ENCODE measurements at regions not wholly inside any gene's neighbourhood (a gene's known extent, or its start where the extent isn't known, plus 50 kb on each side); places are given as distances from the start of the nearest gene placed in this dataset.

GRCh38 chr11:35083181-35083430 lies 55.9 kb upstream of the CD44 start:
- no peak for DNase-seq (ENCODE audit: low read depth in 1 of 2, low spot score in 1 of 2)
- in situ Hi-C loops (cut with HindIII; ENCODE audit: low pct_unique_long_range_greater_than_20kb, low sequenced_read_pairs): no loop called here
- no peak for TF ChIP-seq JUND (IDR thresholded peaks at IDR 0.05; ENCODE audit: low read depth)

DNA sequence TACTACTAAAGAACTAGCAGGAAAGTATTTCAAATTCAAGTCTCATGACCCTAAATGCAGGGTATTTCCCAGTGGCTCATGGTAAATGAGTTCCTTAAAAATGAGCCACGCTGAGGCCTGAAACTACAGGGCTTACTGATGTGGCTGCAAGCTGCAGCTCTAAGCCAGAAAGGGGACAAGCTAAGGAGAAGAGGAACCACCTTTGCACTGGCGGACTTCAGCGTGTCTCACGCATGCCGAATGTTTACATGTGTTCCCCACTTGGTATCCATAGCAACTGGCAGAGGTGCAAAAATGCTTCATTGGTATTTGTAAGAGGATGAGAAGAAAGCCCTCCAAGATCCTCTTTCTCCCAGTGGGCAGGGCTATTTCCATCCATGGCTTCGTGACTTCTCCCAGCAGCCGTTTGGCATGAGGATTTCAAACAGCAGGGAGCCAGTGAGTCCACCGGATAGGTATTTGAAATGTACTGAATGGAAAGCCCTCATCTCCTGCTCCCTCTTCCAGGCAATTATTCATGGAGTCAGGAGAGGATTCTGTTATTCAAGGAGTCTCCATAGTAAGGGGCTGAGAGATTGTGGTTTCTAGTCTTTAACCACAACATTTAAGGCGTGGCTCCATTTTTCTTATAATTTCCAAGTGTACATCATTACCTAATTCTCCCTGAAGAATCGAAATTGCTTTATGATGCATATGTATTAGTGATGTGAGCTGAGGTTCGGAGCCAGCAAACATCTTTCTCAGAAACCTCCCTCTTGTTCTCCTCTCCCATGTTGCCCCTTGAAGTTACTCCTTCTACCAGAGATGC lies 55.3 kb upstream of the CD44 start:
- in situ Hi-C loops (cut with HindIII; ENCODE audit: low pct_unique_long_range_greater_than_20kb, low sequenced_read_pairs): no loop called here
- TF ChIP-seq JUND (IDR thresholded peaks at IDR 0.05; ENCODE audit: low read depth): no peak
- DNase-seq (ENCODE audit: low read depth in 1 of 2, low spot score in 1 of 2): no peak

- no peak for DNase-seq (ENCODE audit: low read depth in 1 of 2, low spot score in 1 of 2)
- no peak for TF ChIP-seq JUND (IDR thresholded peaks at IDR 0.05; ENCODE audit: low read depth)
- in situ Hi-C loops (cut with HindIII; ENCODE audit: low pct_unique_long_range_greater_than_20kb, low sequenced_read_pairs): no loop called here
Observed at GRCh38 chr11:35084817-35085440, 54.0 kb upstream of the CD44 start.

DNA sequence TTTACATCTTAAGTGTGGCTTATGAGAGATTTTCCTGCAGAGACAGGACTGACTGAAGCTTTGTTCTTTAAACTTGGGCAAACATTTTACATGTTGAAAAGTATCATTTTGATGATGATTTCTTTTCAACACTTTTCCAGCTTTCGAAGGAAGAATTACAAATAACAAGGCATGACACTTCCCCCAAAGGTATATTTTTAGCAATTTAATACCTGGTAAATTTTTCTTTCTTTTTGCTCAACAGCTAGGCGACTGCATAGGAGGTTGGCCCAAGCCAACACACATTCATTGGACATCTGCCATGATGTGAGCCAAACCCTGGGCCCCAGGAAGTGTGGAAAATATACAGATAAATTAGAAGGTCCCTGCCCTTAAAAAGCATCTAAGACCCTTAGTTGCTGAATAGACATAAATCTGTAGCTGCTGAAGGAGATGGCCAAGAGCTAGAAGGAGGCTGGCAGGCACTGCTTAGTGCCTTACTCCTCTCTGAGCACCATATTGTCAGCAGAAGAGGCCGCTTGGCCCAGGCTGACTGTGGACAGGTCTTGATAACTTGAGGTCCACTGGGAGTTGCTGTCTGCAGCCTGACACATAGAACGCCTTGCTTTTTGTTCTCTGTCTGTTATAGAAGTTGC lies 53.3 kb upstream of the CD44 start:
- no peak for TF ChIP-seq JUND (IDR thresholded peaks at IDR 0.05; ENCODE audit: low read depth)
- in situ Hi-C loops (cut with HindIII; ENCODE audit: low pct_unique_long_range_greater_than_20kb, low sequenced_read_pairs): no loop called here
- no peak for DNase-seq (ENCODE audit: low read depth in 1 of 2, low spot score in 1 of 2)

GRCh38 chr11:35087648-35088047 lies 51.3 kb upstream of the CD44 start:
- DNase-seq (ENCODE audit: low read depth in 1 of 2, low spot score in 1 of 2): no peak
- in situ Hi-C loops (cut with HindIII; ENCODE audit: low pct_unique_long_range_greater_than_20kb, low sequenced_read_pairs): no loop called here
- no peak for TF ChIP-seq JUND (IDR thresholded peaks at IDR 0.05; ENCODE audit: low read depth)

DNA sequence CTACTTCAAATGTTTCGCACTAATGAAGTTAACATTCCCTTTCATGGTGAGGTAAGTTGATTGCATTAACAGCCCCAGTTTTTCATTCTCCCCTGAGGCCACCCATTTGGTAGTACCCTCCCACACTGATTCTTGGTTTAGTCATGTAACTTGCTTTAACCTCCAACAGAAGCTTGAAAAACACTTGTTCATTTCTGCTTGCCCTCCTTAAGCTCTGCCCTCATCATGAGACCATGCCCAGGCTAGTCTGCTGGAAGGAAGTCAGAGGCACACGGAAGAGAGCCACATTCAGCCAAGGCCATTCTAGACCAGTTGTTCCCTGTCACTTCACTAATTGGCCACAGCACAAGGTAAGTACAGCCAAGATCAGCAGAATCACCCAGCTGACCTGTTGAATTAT lies 50.7 kb upstream of the CD44 start:
- no peak for TF ChIP-seq JUND (IDR thresholded peaks at IDR 0.05; ENCODE audit: low read depth)
- no peak for DNase-seq (ENCODE audit: low read depth in 1 of 2, low spot score in 1 of 2)
- in situ Hi-C loops (cut with HindIII; ENCODE audit: low pct_unique_long_range_greater_than_20kb, low sequenced_read_pairs): no loop called here

GRCh38 chr11:35088676-35089075 lies 50.3 kb upstream of the CD44 start:
- in situ Hi-C loops (cut with HindIII; ENCODE audit: low pct_unique_long_range_greater_than_20kb, low sequenced_read_pairs): no loop called here
- no peak for TF ChIP-seq JUND (IDR thresholded peaks at IDR 0.05; ENCODE audit: low read depth)
- peak in 1 of 2 experiments; percentile 54 for DNase-seq (ENCODE audit: low read depth in 1 of 2, low spot score in 1 of 2)

Data from T47D (cell line).